NCI-H1105 treated with DMSO at 0.1 percent for 48 hours (cell line): ENCODE measurements at regions not wholly inside any gene's neighbourhood (a gene's known extent, or its start where the extent isn't known, plus 50 kb on each side); places are given as distances from the start of the nearest gene placed in this dataset.
A peak's percentile ranks its signal among the peaks of the same experiment; 100 is the strongest.

Experiments used
- DNase-seq: peaks from one replicate; lab custom pipeline; 2025; lab: John Stamatoyannopoulos, UW

GRCh38 chr16:64656471-64656870 lies 465.4 kb downstream of the CDH11 start:
- peak; percentile 82 for DNase-seq

GRCh38 chr16:64654178-64654577 lies 467.7 kb downstream of the CDH11 start:
- no peak for DNase-seq

GRCh38 chr16:64648282-64648681 lies 473.6 kb downstream of the CDH11 start:
- DNase-seq: no peak

- DNase-seq: no peak
These were observed 480.5 kb downstream of the CDH11 start for GRCh38 chr16:64641343-64641742.

- no peak for DNase-seq
These were observed 483.1 kb downstream of the CDH11 start for GRCh38 chr16:64638766-64639165.

- DNase-seq: no peak
These were observed 492.2 kb downstream of the CDH11 start for GRCh38 chr16:64629622-64630021.

GRCh38 chr16:64627781-64628180 lies 494.1 kb downstream of the CDH11 start:
- no peak for DNase-seq

GRCh38 chr16:64627288-64627687 lies 494.6 kb downstream of the CDH11 start:
- no peak for DNase-seq

- no peak for DNase-seq
These were observed 495.1 kb downstream of the CDH11 start for GRCh38 chr16:64626776-64627175.

GRCh38 chr16:64621616-64622015 lies 500.2 kb downstream of the CDH11 start:
- no peak for DNase-seq

GRCh38 chr16:64617836-64618476 lies 503.9 kb downstream of the CDH11 start:
- DNase-seq: no peak

- DNase-seq: peak; percentile 24
These were observed 506.1 kb downstream of the CDH11 start for GRCh38 chr16:64615630-64616280.

- DNase-seq: no peak
These were observed 525.7 kb downstream of the CDH11 start for GRCh38 chr16:64596196-64596595.

- DNase-seq: no peak
These were observed 531.4 kb downstream of the CDH11 start for GRCh38 chr16:64590513-64590912.

- DNase-seq: no peak
These were observed 532.0 kb downstream of the CDH11 start for GRCh38 chr16:64589836-64590235.

GRCh38 chr16:64586781-64587180 lies 535.1 kb downstream of the CDH11 start:
- no peak for DNase-seq

- DNase-seq: no peak
These were observed 536.5 kb downstream of the CDH11 start for GRCh38 chr16:64585367-64585766.

GRCh38 chr16:64580558-64580957 lies 541.3 kb downstream of the CDH11 start:
- no peak for DNase-seq

GRCh38 chr16:64579712-64580111 lies 542.2 kb downstream of the CDH11 start:
- no peak for DNase-seq

GRCh38 chr16:64545768-64546167 lies 576.1 kb downstream of the CDH11 start:
- no peak for DNase-seq

- no peak for DNase-seq
These were observed 577.0 kb downstream of the CDH11 start for GRCh38 chr16:64544859-64545258.

- no peak for DNase-seq
These were observed 578.4 kb downstream of the CDH11 start for GRCh38 chr16:64543441-64543840.

GRCh38 chr16:64543031-64543430 lies 578.8 kb downstream of the CDH11 start:
- no peak for DNase-seq

GRCh38 chr16:64542152-64542551 lies 579.7 kb downstream of the CDH11 start:
- DNase-seq: no peak
